GM18951 (cell line): ENCODE measurements at regions not wholly inside any gene's neighbourhood (a gene's known extent, or its start where the extent isn't known, plus 50 kb on each side); places are given as distances from the start of the nearest gene placed in this dataset.

Experiments
- POLR2A ChIP-seq: IDR thresholded peaks from 4 replicates; pipeline ENCODE4 v1.6.1; 2011; ENCODE audit warnings: mild to moderate bottlenecking; ENCODE audit not compliant: insufficient read length, insufficient read depth; ENCODE audit errors: extremely low read depth
- in situ Hi-C: fragments of 300-500 bp; cut with MboI; formaldehyde crosslinking; loops from one replicate; pipeline ENCODE4 v1.12.0; 2022; ENCODE audit warnings: low sequenced_read_pairs, mixed read lengths, inconsistent platforms; ENCODE audit not compliant: unreplicated experiment

- in situ Hi-C loops, result loop anchor here (25.0 kb wide), 1 partner anchor 207 kb away; no protein-coding TSS in a partner anchor
- no peak for TF ChIP-seq POLR2A
Measured at GRCh38 chr18:11518788-11519685, 90.4 kb upstream of the SLC35G4 start.

- in situ Hi-C loops, result loop anchor here (25.0 kb wide), 1 partner anchor 205 kb away; no protein-coding TSS in a partner anchor
- TF ChIP-seq POLR2A, result no peak
Measured at GRCh38 chr18:11517704-11518103, 91.7 kb upstream of the SLC35G4 start.

- no peak for TF ChIP-seq POLR2A
- in situ Hi-C loops, result loop anchor here (25.0 kb wide), 1 partner anchor 205 kb away; no protein-coding TSS in a partner anchor
Measured at GRCh38 chr18:11516751-11517503, 92.5 kb upstream of the SLC35G4 start.

GRCh38 chr18:11514267-11514666, 95.1 kb upstream of the SLC35G4 start:
- in situ Hi-C loops, result loop anchor here (25.0 kb wide), 1 partner anchor 202 kb away; no protein-coding TSS in a partner anchor

GRCh38 chr18:11512096-11513025, 97.0 kb upstream of the SLC35G4 start:
- no peak for TF ChIP-seq POLR2A
- in situ Hi-C loops, result loop anchor here (25.0 kb wide), 1 partner anchor 200 kb away; no protein-coding TSS in a partner anchor

More at GRCh38 chr18:11514267-11514666, 95.1 kb upstream of the SLC35G4 start:
- no peak for TF ChIP-seq POLR2A

GRCh38 chr18:11511434-11512095, 97.8 kb upstream of the SLC35G4 start:
- TF ChIP-seq POLR2A, result no peak
- in situ Hi-C loops, result loop anchor here (25.0 kb wide), 1 partner anchor 199 kb away; no protein-coding TSS in a partner anchor

GRCh38 chr18:11506856-11507255, 102.5 kb upstream of the SLC35G4 start:
- TF ChIP-seq POLR2A, result no peak
- in situ Hi-C loops, result loop anchor here (25.0 kb wide), 1 partner anchor 195 kb away; no protein-coding TSS in a partner anchor

- in situ Hi-C loops, result loop anchor here (25.0 kb wide), 1 partner anchor 194 kb away; no protein-coding TSS in a partner anchor
- no peak for TF ChIP-seq POLR2A
Measured at GRCh38 chr18:11505993-11506392, 103.4 kb upstream of the SLC35G4 start.

GRCh38 chr18:11504962-11505361, 104.4 kb upstream of the SLC35G4 start:
- in situ Hi-C loops, result loop anchor here (25.0 kb wide), 1 partner anchor 193 kb away; no protein-coding TSS in a partner anchor
- no peak for TF ChIP-seq POLR2A

GRCh38 chr18:11502368-11502767, 107.0 kb upstream of the SLC35G4 start:
- TF ChIP-seq POLR2A, result no peak

GRCh38 chr18:11501352-11501751, 108.0 kb upstream of the SLC35G4 start:
- in situ Hi-C loops, result loop anchor here (25.0 kb wide), 1 partner anchor 189 kb away; no protein-coding TSS in a partner anchor
- no peak for TF ChIP-seq POLR2A

More at GRCh38 chr18:11502368-11502767, 107.0 kb upstream of the SLC35G4 start:
- in situ Hi-C loops, result loop anchor here (25.0 kb wide), 1 partner anchor 190 kb away; no protein-coding TSS in a partner anchor
